NT2/D1 (cell line): ENCODE measurements at regions not wholly inside any gene's neighbourhood (a gene's known extent, or its start where the extent isn't known, plus 50 kb on each side); places are given as distances from the start of the nearest gene placed in this dataset.

ENCODE experiments used
- SUZ12 ChIP-seq: IDR thresholded peaks from 2 replicates; pipeline ENCODE4 v1.6.1; 2011; ENCODE audit not compliant: insufficient read length, insufficient read depth; ENCODE audit errors: extremely low read depth
- YY1 ChIP-seq: IDR thresholded peaks from 2 replicates; pipeline ENCODE4 v1.6.1; 2011; ENCODE audit not compliant: insufficient read length, insufficient read depth
- ZNF274 ChIP-seq: IDR thresholded peaks from 2 replicates; pipeline ENCODE4 v1.6.1; 2011; ENCODE audit warnings: mild to moderate bottlenecking, low read depth, low read length

GRCh38 chr13:99642841-99643240 is 141.6 kb downstream of the TM9SF2 start:
- TF ChIP-seq ZNF274 = no peak
- no peak for TF ChIP-seq YY1
- no peak for TF ChIP-seq SUZ12
